ENCODE measurements at regions not wholly inside any gene's neighbourhood (a gene's known extent, or its start where the extent isn't known, plus 50 kb on each side); places are given as distances from the start of the nearest gene placed in this dataset.

DNA sequence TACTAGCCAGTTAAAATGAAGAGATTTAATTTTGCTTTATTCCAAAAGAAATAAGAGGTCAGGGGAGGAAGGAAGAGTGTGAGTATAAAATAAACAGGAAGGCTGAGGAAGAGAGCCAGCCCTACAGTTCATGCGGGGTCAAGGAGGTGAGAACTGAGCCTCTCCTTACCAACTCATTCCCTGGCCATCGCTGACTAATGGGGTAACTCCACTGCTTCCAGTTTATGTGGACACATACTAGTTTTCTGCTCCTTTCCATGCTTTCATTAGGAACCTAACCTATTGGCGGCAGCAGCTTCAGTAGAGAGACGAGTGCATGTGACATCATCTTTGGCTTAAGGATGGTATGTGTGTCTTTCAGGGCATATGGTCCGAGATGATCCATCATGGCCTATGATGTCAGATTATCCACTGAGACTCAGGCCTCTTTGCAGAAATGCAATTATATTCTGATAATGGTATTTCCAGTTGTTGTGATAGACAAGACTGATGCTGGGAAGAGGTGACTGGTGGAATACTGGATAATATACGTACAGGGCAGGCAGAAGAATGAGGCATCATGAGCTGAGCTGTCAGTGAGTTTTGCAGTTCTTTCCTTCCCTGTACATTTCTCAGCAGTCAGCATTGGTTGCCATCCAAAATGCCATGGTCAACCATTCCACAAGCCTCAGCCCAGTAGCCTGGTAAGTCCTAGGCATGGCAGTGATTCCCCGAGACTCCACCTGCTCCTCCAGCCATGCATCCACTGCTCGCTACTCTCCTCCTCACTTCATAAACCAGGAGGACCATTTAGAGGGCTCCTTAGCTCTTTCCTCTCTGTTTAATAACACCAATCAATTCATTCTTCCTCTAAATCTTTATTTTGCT, 184.6 kb upstream of the OSR1 start:
- DNase-seq: peak; percentile 17

DNA sequence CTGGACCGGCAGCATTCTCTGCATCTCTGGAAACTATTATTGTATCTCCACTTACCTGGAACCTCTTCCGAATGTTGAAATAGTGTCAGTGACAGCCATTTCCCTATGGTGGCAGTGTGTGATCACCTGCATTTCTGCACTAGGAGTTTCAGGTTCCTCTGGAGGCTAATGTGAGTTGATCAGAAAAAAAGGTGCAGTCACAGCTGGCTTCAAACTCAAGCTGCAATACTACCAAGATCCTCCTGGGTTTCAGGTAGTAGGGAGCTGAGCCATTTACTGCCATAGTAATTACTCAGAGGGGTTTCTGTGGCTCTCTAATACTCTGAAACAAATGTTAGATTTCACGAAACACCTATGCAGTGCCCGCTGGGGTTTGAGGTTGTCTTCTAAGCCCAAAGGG, 183.5 kb upstream of the OSR1 start:
- DNase-seq: no peak

DNA sequence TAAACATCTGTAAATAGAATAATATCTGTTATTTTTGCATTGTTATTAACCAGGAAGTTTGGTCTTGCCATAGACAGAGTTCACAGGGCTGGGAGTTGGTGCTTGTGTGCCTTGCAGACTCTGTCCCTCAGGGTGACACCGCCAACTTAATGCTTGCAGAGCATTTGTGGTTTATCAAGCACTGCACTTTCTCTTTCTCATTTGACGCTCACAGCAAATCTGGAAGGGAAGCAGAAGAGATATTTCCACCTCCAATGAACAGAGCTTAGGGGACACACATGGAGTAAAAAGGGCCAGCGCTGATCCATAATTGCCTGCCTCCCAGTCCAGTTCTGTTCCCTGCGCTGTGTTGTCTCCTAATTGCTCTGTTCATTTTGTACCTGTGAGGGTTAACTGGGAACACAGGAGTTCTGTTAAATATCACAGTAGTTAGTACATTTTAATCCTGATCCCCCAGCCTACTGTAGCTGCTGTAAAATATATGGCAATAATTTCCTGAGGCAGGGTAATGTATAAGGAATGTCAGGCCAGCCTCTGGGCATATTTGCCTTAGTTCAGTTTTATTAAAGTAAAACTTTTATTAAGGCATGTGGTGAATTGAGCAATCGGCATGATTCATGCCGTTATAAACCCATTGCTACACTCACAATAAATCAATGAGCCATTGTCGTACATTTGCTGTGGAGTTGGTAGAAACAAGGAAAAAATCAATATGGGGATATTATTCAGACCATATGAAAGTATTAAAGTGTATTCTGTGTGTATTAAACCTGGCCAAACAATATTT, 182.5 kb upstream of the OSR1 start:
- peak; percentile 94 for DNase-seq

DNA sequence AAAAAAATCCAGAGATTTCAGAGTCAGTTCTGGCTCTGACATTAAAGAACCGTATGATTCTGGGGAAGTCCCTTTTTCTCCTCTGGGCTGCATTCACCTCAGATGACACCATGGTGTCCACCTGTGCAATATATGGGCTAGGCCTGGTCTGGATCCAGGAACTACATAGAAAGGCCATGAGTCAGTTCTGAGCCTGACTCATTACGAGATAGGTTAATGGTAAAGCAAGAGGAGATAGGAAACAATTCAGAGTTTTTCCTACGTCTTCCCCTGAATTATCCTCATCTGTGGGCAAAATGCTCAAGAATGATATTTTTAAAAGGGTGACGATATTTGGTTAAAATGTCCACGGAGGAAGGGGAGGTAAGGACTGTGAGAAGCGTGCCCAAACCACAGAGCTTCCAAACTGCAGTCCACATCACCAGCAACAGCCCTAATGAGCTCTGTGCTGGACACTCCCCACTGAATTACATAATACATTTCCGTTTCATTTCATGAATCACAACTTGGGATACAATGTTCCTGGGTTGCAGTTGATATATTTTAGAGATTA, 180.1 kb upstream of the OSR1 start:
- peak; percentile 91 for DNase-seq

DNA sequence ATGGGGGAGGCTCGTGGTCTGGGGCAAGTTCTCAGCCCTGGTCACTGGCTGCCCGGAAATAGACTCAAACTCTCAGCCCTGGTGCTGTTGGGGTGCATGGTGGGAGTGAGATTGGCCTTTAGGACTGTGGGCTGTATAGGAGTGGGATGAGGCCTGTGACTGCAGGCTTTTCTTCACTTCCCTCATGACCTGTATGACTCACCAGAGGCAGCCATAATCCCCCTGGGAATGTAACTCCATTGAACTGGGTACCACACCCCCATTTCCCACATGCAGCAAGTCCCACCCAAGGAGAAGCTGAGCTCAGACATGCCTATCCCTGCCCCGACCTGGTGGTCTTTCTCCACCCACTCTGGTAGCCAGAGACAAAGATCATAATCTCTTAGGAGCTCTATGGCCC, 177.7 kb upstream of the OSR1 start:
- DNase-seq: no peak

DNA sequence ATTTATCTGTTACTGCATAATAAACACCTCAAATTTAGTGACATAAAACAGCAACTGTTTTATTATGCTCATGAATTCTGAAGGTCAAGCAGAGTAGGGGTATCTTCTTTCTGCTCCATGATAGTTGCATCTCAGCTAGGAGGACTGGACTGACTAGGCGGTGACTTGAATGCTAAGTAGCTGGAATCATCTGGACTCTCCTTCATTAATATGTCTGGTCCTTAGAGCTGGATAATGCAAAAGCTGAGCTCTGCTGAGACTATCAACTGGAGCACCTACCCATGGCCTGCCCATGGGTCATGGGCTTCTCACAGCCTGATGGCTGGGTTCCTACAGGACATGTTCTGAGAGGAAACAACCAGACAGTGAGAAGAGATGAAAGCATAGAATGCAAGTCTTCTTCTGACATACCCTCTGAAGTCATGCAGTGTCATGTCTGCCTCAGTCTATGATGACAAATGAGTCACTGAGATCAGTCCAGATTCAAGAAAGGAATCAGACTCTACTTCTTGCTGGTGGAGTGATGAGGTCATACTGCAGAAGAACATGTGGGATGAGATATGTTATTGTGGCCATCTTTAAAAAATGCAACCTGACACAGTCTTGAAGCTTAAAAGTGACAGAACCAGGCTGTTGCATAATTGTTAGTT, 174.2 kb upstream of the OSR1 start:
- DNase-seq: peak; percentile 53

DNA sequence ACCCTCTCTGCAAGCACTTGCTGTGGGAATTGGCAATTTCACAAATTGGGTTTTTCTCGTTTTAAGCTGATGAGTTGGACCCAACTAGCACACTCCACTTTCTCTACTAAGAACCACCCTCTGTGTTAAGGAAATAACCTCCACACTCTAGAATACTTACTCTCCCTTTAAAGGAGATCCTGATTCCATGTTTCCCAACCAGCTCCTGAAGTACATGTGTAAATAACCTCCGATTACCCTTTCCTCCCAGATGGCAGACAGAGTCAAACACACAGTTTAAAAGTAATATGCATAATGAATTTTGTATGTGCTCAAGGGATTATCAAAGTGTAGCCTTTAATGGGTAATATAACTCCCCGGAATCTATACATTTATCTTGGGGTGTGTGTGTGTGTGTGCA, 171.3 kb upstream of the OSR1 start:
- DNase-seq: no peak

DNA sequence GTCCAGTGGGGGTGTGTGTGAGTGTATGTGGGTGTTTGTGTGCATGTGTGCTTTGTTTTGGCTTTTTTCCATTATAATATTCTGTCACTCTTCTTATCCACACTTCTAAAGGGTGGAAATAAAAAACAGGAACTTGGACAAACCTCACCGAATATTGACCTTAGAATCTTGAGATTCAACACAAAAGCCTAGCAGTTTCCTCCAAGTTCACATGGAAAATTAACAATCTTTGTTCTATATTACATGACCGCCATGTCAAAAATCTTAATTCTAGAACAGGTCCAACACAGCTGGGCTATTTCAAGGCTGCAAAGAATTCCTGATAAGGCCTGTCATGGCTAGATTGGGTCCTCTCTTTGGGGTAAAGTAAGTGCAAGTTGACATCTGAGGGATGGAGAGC, 169.3 kb upstream of the OSR1 start:
- DNase-seq: no peak

DNA sequence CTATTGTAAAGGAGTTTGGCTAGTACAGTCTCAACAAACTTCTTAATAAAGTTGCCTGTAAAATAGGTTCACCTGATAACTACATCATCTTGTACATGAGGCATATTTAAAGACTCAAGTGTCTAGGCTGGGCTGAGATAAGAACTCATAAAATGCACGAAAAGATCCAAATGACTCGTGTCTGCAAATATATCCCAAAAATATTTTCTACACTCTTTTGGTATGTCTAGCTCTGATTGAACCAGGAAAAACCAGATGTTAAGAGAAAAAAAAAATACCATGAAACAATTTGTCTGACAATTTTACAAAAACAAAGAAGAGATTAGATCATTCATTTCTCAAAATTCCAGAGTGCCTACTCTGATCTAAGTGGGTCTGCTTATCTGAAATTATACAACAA, 166.9 kb upstream of the OSR1 start:
- peak; percentile 21 for DNase-seq

DNA sequence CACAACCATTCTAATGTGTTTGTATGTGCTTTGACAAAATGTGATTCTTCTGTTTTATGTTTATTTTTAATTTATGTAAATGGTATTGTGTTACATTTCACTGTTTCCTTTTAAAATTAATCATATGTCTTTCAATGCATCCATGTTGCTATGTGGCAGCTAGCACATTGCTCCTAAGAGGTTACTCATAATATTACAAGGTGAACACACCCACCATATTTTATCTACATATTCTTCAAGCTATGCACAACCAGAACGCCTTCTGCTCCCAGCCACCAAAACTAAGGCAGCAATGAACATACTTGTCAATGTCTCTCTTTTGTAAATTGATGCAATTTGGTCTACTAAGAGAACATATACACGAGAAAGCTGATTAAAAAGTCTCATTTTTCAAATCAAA, 160.6 kb upstream of the OSR1 start:
- no peak for DNase-seq

DNA sequence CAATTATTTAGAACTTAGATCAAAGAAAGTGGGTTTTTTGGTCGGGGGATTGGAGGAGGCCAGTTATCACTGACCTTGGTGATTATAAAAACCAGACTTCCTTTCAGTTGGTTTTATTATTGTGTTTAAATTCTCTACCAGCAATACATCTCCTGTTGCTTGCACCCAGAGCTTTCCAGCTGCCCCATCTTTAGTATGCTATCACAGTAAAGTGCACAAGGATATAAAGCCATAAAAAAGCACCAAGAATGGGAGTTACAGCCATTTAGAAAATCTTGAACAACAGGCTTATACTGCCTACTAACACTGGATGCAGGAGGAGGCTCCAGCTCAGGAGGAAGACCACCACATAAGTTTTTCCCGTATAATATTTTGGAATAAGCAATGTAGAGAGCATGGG, 148.7 kb upstream of the OSR1 start:
- DNase-seq: no peak

DNA sequence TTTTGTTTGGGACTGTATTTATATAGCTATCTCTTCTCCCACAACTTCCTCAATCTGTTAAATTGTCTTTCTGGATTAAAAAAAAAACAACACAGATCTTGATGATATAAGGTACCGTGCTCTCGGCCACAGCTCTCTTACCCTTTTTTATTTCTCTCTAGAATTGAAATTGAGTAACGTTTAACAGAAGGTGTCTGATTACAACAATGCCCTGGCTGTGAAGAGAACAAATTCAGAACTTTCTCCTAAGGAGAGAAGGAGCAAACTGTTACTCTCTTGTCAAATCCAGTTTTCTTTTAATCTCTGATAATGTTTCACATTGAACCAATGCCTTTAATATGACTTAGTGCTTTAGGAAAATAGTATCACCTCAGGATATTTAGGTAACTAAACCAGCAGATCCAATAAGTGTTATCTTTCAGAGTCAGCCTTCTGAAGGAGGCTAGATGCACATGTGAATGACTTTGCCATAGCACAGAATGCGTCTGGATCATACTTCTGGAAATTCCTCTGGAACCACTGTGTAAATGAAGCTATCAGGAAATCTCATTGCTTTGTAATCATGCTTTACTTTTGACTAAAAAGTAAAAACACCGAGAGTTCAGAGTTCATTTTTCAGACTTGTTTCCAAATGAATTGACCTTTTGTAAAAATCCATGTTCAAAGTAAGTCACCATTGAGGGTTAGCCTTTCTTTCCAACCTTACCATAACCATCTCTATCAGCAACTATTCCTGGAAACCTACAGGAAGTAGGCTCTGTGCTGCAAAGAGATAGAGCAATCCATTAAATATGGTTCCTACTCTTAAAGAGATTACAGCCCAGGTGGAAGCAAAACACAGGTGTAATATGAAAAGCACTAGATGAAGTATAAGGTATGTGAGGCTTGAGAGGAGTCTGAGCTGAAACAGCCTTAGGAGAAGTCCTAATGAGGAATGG, 147.0 kb upstream of the OSR1 start:
- DNase-seq: no peak

DNA sequence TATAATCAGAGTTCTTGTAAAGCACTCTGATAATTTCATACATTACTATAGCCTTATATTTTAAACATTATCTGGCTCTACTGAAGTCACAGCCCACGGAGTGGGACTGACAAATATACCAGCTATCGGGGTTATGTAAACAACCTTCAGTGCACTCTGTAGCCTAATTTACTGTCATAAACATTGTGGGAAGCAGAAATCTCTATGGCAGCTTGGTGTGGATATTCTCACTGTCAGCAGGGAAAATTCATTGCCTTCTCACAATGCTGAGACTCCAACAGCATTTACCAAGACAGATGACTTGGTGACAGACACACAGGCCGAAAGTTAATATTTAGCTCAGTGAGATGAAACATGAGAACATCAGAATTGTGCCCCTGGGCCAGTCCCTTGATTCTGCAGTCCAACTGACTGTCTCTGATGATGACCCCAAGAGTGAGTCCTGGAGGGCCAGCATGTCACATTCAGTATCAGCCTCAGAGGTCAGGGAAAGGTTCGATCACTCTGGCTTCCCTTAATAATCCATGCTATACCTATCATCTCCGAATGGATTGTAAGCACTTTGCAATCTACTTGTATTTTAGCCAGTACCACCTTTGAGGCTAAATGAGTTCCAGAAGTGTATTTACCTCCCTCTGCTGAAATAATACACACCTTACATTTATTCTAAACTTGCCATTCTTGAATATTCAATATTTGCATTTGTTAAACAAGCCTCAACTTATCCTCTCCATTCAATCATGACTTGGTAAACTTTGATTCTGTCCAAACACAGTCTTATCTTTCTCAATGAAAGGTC, 146.2 kb upstream of the OSR1 start:
- DNase-seq: peak; percentile 1

DNA sequence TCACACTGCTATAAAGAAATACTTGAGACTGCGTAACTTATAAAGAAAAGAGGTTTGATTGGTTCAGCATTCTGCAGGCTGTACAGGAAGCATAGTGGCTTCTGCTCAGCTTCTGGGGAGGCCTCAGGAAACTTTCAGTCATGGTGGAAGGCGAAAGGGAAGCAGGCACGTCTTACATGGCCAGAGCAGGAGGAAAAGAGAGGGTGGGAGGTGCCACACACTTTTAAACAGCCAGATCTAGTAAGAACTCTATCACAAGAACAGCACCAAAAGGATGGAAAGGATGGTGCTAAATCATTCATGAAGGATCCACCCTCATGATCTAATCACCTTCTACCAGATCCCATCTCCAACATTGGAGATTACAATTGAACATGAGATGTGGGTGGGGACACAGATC, 145.5 kb upstream of the OSR1 start:
- no peak for DNase-seq

DNA sequence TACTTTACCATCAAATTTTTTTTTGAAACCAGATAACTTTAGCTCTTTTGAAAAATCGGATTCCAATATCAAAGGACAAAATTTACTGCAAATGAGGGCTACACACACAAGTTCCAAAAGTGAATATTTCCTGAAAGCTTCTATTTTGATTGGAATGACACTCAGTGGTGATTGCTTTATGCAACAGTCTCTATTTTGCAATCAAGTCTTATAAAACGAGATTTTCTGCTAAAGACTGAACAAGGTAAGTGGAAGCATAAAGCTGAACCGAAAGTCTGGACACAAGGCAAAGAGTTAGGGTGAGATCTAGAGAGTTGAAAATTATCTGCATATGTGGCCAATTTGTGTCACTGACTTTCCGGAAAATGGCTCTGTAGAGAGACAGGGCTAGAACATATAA, 145.0 kb upstream of the OSR1 start:
- no peak for DNase-seq

DNA sequence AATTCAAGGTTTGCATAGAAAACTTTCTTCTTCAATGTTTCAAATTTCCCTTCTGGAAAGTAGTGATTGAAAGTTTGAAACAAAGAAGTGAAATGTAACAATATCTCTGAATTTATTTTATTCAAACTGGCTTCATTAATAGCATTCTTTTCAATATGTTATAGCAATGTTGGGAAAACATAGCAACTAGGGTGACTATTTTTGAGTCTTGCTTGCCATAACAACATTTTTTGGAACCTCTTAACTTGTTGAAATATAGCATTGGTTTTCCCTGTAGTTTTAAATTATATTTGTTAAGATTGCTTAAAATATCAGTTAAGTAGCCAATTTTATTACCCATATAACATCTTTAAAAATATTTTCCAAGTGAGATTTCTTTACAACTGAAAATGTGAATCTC, 141.7 kb upstream of the OSR1 start:
- DNase-seq: no peak

DNA sequence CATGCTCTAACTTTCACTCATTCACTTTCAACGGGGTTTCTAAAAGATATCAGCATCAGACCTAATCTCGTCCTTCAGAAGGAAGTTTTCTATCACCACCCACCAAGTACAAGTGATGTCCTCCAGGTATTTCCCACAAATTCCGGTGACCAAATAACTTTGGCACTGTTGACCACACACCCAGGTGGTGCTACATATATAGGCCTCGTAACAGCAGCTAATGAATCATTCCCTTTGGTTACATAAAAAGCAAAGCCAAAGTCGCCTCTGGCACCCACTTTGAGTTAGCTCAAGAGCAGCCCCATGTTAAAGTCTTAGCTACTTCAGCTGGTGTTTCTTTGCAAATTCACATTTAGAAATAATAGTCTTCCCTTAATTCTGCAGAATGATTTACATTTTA, 138.2 kb upstream of the OSR1 start:
- no peak for DNase-seq

DNA sequence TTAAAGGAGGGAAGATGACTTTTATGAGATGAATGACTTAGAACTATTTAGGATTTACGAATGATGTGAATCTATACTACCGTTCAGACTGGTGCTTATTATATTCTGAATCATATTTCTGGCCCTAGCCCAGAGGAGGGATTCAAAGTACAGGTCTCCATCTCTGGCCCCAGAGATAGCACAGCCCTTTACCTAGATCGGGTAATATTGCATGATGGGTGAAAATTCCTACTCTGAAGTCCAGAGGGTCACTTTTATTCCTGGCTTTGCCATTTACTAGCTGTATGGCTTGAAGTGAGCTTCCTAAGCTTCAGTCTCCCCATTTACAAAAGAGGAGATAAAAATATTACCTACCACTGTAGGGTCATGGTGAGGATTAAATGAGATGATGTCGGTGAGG, 135.8 kb upstream of the OSR1 start:
- DNase-seq: no peak

DNA sequence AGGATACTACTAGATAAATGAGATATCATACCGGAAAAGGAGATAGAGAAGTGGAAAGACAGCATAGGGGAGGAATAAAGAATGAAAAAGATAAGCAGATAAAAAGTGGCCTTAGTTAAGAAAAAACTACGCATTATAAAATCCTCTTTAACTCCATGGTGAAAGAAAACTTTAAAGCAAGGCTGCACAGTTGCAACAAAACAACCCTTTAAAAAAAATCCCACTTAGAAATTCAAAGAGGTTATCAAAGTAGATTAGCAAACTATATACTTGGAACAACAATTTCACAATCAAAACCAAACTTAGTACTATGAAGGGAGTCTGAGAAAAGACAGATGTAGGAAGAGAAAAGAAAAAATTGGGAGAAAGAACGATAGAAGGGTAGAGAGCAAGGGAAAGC, 133.4 kb upstream of the OSR1 start:
- DNase-seq: no peak

DNA sequence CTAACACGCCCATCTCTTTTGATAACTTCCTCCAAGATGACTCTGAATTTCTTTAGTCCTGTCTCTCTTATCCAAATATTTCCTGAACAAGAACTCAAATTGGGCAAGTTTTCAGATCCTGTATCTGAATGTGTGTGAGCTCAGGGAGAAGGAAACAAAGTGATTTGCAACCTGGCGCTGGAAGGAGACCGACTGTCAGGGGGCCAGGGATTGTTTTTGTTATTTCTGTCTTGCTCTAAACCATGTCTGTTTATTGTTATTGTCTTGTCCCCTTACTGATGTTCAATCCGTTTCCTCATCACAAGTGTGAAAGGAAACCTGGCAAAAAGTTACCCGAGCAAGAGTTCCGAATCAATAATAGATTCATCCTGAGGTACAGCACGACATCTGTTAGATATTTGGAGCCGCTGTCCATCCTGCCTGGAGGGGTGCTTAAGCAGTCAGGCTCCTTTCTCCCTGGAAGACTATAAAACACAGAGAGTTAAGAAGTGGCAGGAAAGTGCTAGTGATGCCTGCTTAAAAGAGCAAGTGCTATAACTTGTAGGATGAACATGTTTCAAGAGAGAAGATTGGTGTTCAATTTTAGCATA, 132.5 kb upstream of the OSR1 start:
- DNase-seq: peak; percentile 4

Measured in fibroblast of skin of abdomen (primary cell).